ENCODE measurements at regions not wholly inside any gene's neighbourhood (a gene's known extent, or its start where the extent isn't known, plus 50 kb on each side); places are given as distances from the start of the nearest gene placed in this dataset.

GRCh38 chr15:96072821-96073220 is 257.7 kb upstream of the NR2F2 start (continued):
- TF ChIP-seq ARNTL (CRISPR knock-in tag; IDR thresholded peaks at IDR 0.05; ENCODE audit: borderline replicate concordance, low read depth): no peak

- ATAC-seq: no peak
- TF ChIP-seq ZFP3 (CRISPR knock-in tag; IDR thresholded peaks at IDR 0.05) (no peak), ESRRG (CRISPR knock-in tag; IDR thresholded peaks at IDR 0.05) (no peak), ZNF565 (CRISPR knock-in tag; conservative IDR thresholded peaks at IDR 0.05; ENCODE audit: low read depth) (no peak), ZNF8 (CRISPR knock-in tag; IDR thresholded peaks at IDR 0.05) (no peak), SNAI2 (CRISPR knock-in tag; IDR thresholded peaks at IDR 0.05) (no peak), ZC3H10 (CRISPR knock-in tag; IDR thresholded peaks at IDR 0.05) (no peak), TSHZ2 (CRISPR knock-in tag; IDR thresholded peaks at IDR 0.05) (no peak), ISL1 (CRISPR knock-in tag; IDR thresholded peaks at IDR 0.05) (no peak), GLIS3 (CRISPR knock-in tag; IDR thresholded peaks at IDR 0.05) (no peak), CSRNP3 (CRISPR knock-in tag; IDR thresholded peaks at IDR 0.05) (no peak), BACH2 (CRISPR knock-in tag; IDR thresholded peaks at IDR 0.05; ENCODE audit: borderline replicate concordance) (no peak), ZNF70 (CRISPR knock-in tag; IDR thresholded peaks at IDR 0.05) (no peak), TOX (CRISPR knock-in tag; IDR thresholded peaks at IDR 0.05; ENCODE audit: borderline replicate concordance) (no peak)
- TF ChIP-seq, protein P1, sequence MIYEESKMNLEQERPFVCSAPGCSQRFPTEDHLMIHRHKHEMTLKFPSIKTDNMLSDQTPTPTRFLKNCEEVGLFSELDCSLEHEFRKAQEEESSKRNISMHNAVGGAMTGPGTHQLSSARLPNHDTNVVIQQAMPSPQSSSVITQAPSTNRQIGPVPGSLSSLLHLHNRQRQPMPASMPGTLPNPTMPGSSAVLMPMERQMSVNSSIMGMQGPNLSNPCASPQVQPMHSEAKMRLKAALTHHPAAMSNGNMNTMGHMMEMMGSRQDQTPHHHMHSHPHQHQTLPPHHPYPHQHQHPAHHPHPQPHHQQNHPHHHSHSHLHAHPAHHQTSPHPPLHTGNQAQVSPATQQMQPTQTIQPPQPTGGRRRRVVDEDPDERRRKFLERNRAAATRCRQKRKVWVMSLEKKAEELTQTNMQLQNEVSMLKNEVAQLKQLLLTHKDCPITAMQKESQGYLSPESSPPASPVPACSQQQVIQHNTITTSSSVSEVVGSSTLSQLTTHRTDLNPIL (CRISPR knock-in tag; IDR thresholded peaks at IDR 0.05; ENCODE audit: low read depth): no peak
Measured at GRCh38 chr15:96073908-96074307, 256.6 kb upstream of the NR2F2 start.

GRCh38 chr15:96075895-96076294 is 254.6 kb upstream of the NR2F2 start:
- no peak for ATAC-seq
- TF ChIP-seq TOX (CRISPR knock-in tag; IDR thresholded peaks at IDR 0.05; ENCODE audit: borderline replicate concordance): no peak
- no peak for TF ChIP-seq TCF4 (CRISPR knock-in tag; IDR thresholded peaks at IDR 0.05; ENCODE audit: borderline replicate concordance)
- no peak for TF ChIP-seq ZNF70 (CRISPR knock-in tag; IDR thresholded peaks at IDR 0.05)
- TF ChIP-seq SNAI2 (CRISPR knock-in tag; IDR thresholded peaks at IDR 0.05): no peak
- TF ChIP-seq CSDC2 (CRISPR knock-in tag; IDR thresholded peaks at IDR 0.05): no peak
- TF ChIP-seq, protein P2, sequence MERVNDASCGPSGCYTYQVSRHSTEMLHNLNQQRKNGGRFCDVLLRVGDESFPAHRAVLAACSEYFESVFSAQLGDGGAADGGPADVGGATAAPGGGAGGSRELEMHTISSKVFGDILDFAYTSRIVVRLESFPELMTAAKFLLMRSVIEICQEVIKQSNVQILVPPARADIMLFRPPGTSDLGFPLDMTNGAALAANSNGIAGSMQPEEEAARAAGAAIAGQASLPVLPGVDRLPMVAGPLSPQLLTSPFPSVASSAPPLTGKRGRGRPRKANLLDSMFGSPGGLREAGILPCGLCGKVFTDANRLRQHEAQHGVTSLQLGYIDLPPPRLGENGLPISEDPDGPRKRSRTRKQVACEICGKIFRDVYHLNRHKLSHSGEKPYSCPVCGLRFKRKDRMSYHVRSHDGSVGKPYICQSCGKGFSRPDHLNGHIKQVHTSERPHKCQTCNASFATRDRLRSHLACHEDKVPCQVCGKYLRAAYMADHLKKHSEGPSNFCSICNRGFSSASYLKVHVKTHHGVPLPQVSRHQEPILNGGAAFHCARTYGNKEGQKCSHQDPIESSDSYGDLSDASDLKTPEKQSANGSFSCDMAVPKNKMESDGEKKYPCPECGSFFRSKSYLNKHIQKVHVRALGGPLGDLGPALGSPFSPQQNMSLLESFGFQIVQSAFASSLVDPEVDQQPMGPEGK (CRISPR knock-in tag; IDR thresholded peaks at IDR 0.05; ENCODE audit: borderline replicate concordance): no peak
- no peak for TF ChIP-seq ZNF8 (CRISPR knock-in tag; IDR thresholded peaks at IDR 0.05)
- no peak for TF ChIP-seq ZFP30 (CRISPR knock-in tag; IDR thresholded peaks at IDR 0.05)
- TF ChIP-seq CSRNP3 (CRISPR knock-in tag; IDR thresholded peaks at IDR 0.05): no peak
- TF ChIP-seq ARNTL (CRISPR knock-in tag; IDR thresholded peaks at IDR 0.05; ENCODE audit: borderline replicate concordance, low read depth): no peak
- TF ChIP-seq ZC3H10 (CRISPR knock-in tag; IDR thresholded peaks at IDR 0.05): no peak
- no peak for TF ChIP-seq POU6F1 (CRISPR knock-in tag; IDR thresholded peaks at IDR 0.05; ENCODE audit: borderline replicate concordance, low read depth)
- TF ChIP-seq TSHZ2 (CRISPR knock-in tag; IDR thresholded peaks at IDR 0.05): no peak
- no peak for TF ChIP-seq RARB (CRISPR knock-in tag; IDR thresholded peaks at IDR 0.05)

All from SK-N-SH treated with all-trans-retinoic acid at 6 μM for 48 hours (cell line).